Stimulated activated CD8-positive, alpha-beta memory T cell treated with anti-CD3 and anti-CD28 coated beads, Interleukin-12 subunit alpha, Interleukin-12 subunit beta, amount 100 ng/mL, for 24 hours (primary cell): ENCODE measurements at regions not wholly inside any gene's neighbourhood (a gene's known extent, or its start where the extent isn't known, plus 50 kb on each side); places are given as distances from the start of the nearest gene placed in this dataset.

Experiments used
- DNase-seq: peaks from one replicate; pipeline ENCODE4 v3.0.0-alpha.2; 2020; ENCODE audit errors: extremely low read depth

GRCh38 chr14:32022525-32022924 is 54.6 kb upstream of the ARHGAP5 start:
- DNase-seq = no peak

GRCh38 chr14:32022938-32023466 is 54.1 kb upstream of the ARHGAP5 start:
- no peak for DNase-seq

- DNase-seq = no peak
Measured at GRCh38 chr14:32023540-32023939, 53.6 kb upstream of the ARHGAP5 start.

- DNase-seq = no peak
Measured at GRCh38 chr14:32027255-32027939, 49.7 kb upstream of the ARHGAP5 start.
